ENCODE measurements at regions not wholly inside any gene's neighbourhood (a gene's known extent, or its start where the extent isn't known, plus 50 kb on each side); places are given as distances from the start of the nearest gene placed in this dataset.

GRCh38 chr7:85829817-85830432 is 643.1 kb upstream of the SEMA3D start:
- TF ChIP-seq FOXP2 (optimal IDR thresholded peaks at IDR 0.05; ENCODE audit: control extremely low read depth, extremely low read length, insufficient read depth) (no peak), EZH2 (IDR thresholded peaks at IDR 0.05) (no peak), POLR2AphosphoS5 (IDR thresholded peaks at IDR 0.05; ENCODE audit: borderline replicate concordance, low read depth, low read length) (no peak)
- H3K36me3 ChIP-seq (ENCODE audit: insufficient read depth, low read length) = no peaks in the 10 kb centered on the region
- no peaks in the 10 kb centered on the region for H3K9me3 ChIP-seq (ENCODE audit: low read depth, low read length)
- no peak overlapping the region for H3K27ac ChIP-seq
- H3K9ac ChIP-seq (ENCODE audit: insufficient read length) = no peak overlapping the region
- DNase-seq (ENCODE audit: low read depth, low spot score) = no peak
- no peak overlapping the region for H3K4me3 ChIP-seq

- no peaks in the 10 kb centered on the region for H3K36me3 ChIP-seq (ENCODE audit: insufficient read depth, low read length)
- H3K27ac ChIP-seq = no peak overlapping the region
- TF ChIP-seq EZH2 (IDR thresholded peaks at IDR 0.05) = no peak
- no peak for TF ChIP-seq FOXP2 (optimal IDR thresholded peaks at IDR 0.05; ENCODE audit: control extremely low read depth, extremely low read length, insufficient read depth)
- no peak for TF ChIP-seq POLR2AphosphoS5 (IDR thresholded peaks at IDR 0.05; ENCODE audit: borderline replicate concordance, low read depth, low read length)
- DNase-seq (ENCODE audit: low read depth, low spot score) = no peak
- H3K4me3 ChIP-seq = no peak overlapping the region
- H3K9ac ChIP-seq (ENCODE audit: insufficient read length) = no peak overlapping the region
- H3K9me3 ChIP-seq (ENCODE audit: low read depth, low read length) = no peaks in the 10 kb centered on the region
Measured at GRCh38 chr7:85829176-85829575, 642.3 kb upstream of the SEMA3D start.

DNA sequence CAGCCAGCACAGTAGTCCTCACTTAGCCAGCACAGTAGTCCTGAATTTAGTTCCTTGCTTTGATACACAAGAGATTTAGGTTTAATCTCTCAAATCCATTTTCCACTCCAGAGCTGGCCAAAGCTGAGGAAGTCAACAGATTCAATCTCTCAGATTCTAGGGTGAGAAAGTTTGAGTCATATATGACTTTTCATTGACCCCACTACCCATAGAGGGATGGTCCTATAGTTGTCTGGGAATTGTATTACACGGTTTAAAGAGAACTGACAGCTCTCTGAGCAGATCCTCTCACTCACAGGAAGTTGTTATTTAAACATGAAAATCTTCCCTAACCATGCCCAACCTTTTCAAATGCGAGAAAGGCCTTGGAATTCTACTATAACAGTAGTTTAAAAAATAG is 641.8 kb upstream of the SEMA3D start:
- no peak for DNase-seq (ENCODE audit: low read depth, low spot score)
- H3K9ac ChIP-seq (ENCODE audit: insufficient read length) = no peak overlapping the region
- H3K27ac ChIP-seq = no peak overlapping the region
- no peak for TF ChIP-seq POLR2AphosphoS5 (IDR thresholded peaks at IDR 0.05; ENCODE audit: borderline replicate concordance, low read depth, low read length)
- TF ChIP-seq FOXP2 (optimal IDR thresholded peaks at IDR 0.05; ENCODE audit: control extremely low read depth, extremely low read length, insufficient read depth) = no peak
- no peak for TF ChIP-seq EZH2 (IDR thresholded peaks at IDR 0.05)
- no peak overlapping the region for H3K4me3 ChIP-seq
- no peaks in the 10 kb centered on the region for H3K36me3 ChIP-seq (ENCODE audit: insufficient read depth, low read length)
- H3K9me3 ChIP-seq (ENCODE audit: low read depth, low read length) = no peaks in the 10 kb centered on the region

DNA sequence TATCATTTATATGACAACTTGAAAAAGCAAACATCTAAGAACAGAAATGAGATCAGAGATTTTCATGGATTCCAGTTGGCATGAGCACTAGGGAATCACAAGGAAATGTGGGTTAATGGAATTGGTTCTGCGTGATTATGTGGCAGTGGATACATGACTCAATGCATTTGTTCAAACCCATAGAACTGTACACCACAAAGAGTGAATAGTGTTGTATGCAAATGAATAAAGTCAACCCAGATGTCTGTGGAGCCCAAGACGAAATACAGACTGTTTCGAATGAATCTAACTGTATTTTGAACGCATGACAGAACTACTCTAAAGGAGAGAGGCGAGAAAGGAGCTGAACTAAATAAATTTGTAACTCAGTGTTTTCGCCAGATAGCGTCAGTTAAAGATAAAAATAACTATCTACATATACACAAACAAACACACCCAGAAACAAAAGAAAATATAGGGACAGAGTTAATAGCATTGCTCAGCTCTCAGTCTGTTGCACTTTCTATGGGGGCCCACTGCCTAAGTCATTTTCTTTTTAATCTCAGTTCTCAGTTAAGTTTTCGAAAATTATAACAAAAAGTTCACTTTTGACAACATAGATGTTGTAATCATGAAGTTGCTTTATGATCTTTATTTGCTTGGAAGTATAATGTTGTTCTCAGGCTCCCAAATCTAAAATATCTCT is 636.7 kb upstream of the SEMA3D start:
- Histone ChIP-seq H3K4me3 (no peak overlapping the region), H3K9me3 (ENCODE audit: low read depth, low read length) (no peaks in the 10 kb centered on the region), H3K27ac (no peak overlapping the region), H3K36me3 (ENCODE audit: insufficient read depth, low read length) (no peaks in the 10 kb centered on the region), H3K9ac (ENCODE audit: insufficient read length) (no peak overlapping the region)
- no peak for DNase-seq (ENCODE audit: low read depth, low spot score)
- TF ChIP-seq EZH2 (IDR thresholded peaks at IDR 0.05) = no peak
- no peak for TF ChIP-seq POLR2AphosphoS5 (IDR thresholded peaks at IDR 0.05; ENCODE audit: borderline replicate concordance, low read depth, low read length)
- no peak for TF ChIP-seq FOXP2 (optimal IDR thresholded peaks at IDR 0.05; ENCODE audit: control extremely low read depth, extremely low read length, insufficient read depth)

DNA sequence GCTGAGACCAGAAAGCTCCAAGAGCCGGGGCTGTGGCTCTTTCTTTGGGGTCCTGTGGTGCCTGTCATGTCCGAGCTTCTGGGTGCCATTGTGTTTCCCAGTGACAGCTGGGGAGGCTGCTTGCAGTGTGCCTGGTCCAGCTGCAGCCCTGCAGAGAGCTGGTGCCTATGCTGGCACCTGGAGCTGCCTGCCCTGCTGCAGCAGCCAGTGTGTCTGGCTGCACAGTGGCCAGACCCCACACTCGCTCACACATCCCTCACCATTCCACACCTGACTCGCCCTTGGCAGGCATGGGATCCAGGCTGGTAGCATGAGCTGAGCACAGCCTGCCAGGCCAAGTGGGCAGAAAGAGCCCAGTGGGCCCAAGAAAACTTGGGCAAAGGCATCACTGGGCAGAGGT is 635.1 kb upstream of the SEMA3D start:
- no peak overlapping the region for H3K9ac ChIP-seq (ENCODE audit: insufficient read length)
- H3K27ac ChIP-seq = no peak overlapping the region
- DNase-seq (ENCODE audit: low read depth, low spot score) = no peak
- H3K4me3 ChIP-seq = no peak overlapping the region
- H3K9me3 ChIP-seq (ENCODE audit: low read depth, low read length) = no peaks in the 10 kb centered on the region
- H3K36me3 ChIP-seq (ENCODE audit: insufficient read depth, low read length) = no peaks in the 10 kb centered on the region
- TF ChIP-seq POLR2AphosphoS5 (IDR thresholded peaks at IDR 0.05; ENCODE audit: borderline replicate concordance, low read depth, low read length) (no peak), FOXP2 (optimal IDR thresholded peaks at IDR 0.05; ENCODE audit: control extremely low read depth, extremely low read length, insufficient read depth) (no peak), EZH2 (IDR thresholded peaks at IDR 0.05) (no peak)

GRCh38 chr7:85820702-85821443 is 634.0 kb upstream of the SEMA3D start:
- no peaks in the 10 kb centered on the region for H3K36me3 ChIP-seq (ENCODE audit: insufficient read depth, low read length)
- no peak for TF ChIP-seq EZH2 (IDR thresholded peaks at IDR 0.05)
- TF ChIP-seq FOXP2 (optimal IDR thresholded peaks at IDR 0.05; ENCODE audit: control extremely low read depth, extremely low read length, insufficient read depth) = no peak
- no peak for TF ChIP-seq POLR2AphosphoS5 (IDR thresholded peaks at IDR 0.05; ENCODE audit: borderline replicate concordance, low read depth, low read length)
- no peak overlapping the region for H3K9ac ChIP-seq (ENCODE audit: insufficient read length)
- no peak overlapping the region for H3K4me3 ChIP-seq
- H3K9me3 ChIP-seq (ENCODE audit: low read depth, low read length) = no peaks in the 10 kb centered on the region
- H3K27ac ChIP-seq = no peak overlapping the region
- DNase-seq (ENCODE audit: low read depth, low spot score) = no peak

DNA sequence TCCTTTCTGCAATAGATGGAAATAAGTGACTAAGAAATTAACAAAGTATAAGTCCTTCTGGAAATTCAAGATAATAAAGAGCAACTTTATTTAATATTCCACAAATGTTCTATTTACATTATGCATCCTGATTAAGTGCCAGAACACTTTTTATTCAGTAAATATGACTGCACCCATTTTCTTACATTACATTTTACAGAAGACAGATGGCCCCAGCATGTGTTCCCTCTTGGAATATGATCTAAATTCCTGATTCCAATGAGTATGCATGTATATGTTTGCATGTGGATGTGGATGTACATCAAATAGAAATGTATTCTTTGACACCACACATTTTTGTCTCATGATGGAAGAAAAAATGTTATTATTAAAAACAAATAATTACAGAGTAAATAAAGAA is 628.7 kb upstream of the SEMA3D start:
- no peak overlapping the region for H3K4me3 ChIP-seq
- no peak overlapping the region for H3K27ac ChIP-seq
- TF ChIP-seq POLR2AphosphoS5 (IDR thresholded peaks at IDR 0.05; ENCODE audit: borderline replicate concordance, low read depth, low read length) (no peak), EZH2 (IDR thresholded peaks at IDR 0.05) (no peak), FOXP2 (optimal IDR thresholded peaks at IDR 0.05; ENCODE audit: control extremely low read depth, extremely low read length, insufficient read depth) (no peak)
- no peak for DNase-seq (ENCODE audit: low read depth, low spot score)
- H3K9ac ChIP-seq (ENCODE audit: insufficient read length) = no peak overlapping the region
- no peaks in the 10 kb centered on the region for H3K36me3 ChIP-seq (ENCODE audit: insufficient read depth, low read length)
- no peaks in the 10 kb centered on the region for H3K9me3 ChIP-seq (ENCODE audit: low read depth, low read length)

DNA sequence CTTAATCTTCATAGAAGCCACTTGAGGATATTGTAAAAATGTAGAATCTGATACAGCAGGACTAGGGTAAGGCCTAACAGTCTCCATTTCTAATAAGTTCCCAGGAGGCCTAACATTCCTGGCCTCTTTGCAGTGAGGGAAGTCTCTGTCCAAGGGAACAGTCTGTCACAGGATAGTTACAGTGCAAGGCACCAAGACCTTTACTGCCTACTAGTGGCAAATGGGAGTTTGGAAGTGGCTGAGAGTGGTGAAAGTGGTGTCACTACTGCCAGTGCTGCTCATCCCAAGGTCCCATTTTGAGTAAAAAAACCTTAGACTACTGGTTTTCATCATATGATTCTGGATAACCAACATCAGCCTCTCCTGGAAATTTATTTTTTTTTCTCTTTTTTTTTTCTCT is 619.5 kb upstream of the SEMA3D start:
- Histone ChIP-seq H3K4me3 (no peak overlapping the region), H3K9me3 (ENCODE audit: low read depth, low read length) (no peaks in the 10 kb centered on the region), H3K36me3 (ENCODE audit: insufficient read depth, low read length) (no peaks in the 10 kb centered on the region), H3K9ac (ENCODE audit: insufficient read length) (no peak overlapping the region), H3K27ac (no peak overlapping the region)
- no peak for DNase-seq (ENCODE audit: low read depth, low spot score)
- no peak for TF ChIP-seq FOXP2 (optimal IDR thresholded peaks at IDR 0.05; ENCODE audit: control extremely low read depth, extremely low read length, insufficient read depth)
- no peak for TF ChIP-seq POLR2AphosphoS5 (IDR thresholded peaks at IDR 0.05; ENCODE audit: borderline replicate concordance, low read depth, low read length)
- TF ChIP-seq EZH2 (IDR thresholded peaks at IDR 0.05) = no peak

Data from SK-N-MC (cell line).